GM19043 (cell line): ENCODE measurements at regions not wholly inside any gene's neighbourhood (a gene's known extent, or its start where the extent isn't known, plus 50 kb on each side); places are given as distances from the start of the nearest gene placed in this dataset.

ENCODE experiments used
- ATAC-seq: cut with Tn5 transposase; IDR thresholded peaks from one replicate; pipeline ENCODE4 v1.9.1; 2021; ENCODE audit warnings: low read depth; ENCODE audit not compliant: unreplicated experiment

- ATAC-seq: no peak
Measured at GRCh38 chr2:14272396-14273075, 360.0 kb upstream of the LRATD1 start.

GRCh38 chr2:14273650-14274049, 358.9 kb upstream of the LRATD1 start:
- no peak for ATAC-seq

- ATAC-seq: no peak
Measured at GRCh38 chr2:14284244-14284643, 348.3 kb upstream of the LRATD1 start.

GRCh38 chr2:14285812-14286211, 346.7 kb upstream of the LRATD1 start:
- ATAC-seq: no peak

GRCh38 chr2:14288016-14288415, 344.5 kb upstream of the LRATD1 start:
- no peak for ATAC-seq

GRCh38 chr2:14292964-14293363, 339.6 kb upstream of the LRATD1 start:
- ATAC-seq: no peak

GRCh38 chr2:14297340-14297739, 335.2 kb upstream of the LRATD1 start:
- no peak for ATAC-seq

GRCh38 chr2:14297906-14298305, 334.6 kb upstream of the LRATD1 start:
- ATAC-seq: no peak

GRCh38 chr2:14301331-14301730, 331.2 kb upstream of the LRATD1 start:
- no peak for ATAC-seq

- peak; percentile 73 for ATAC-seq
Measured at GRCh38 chr2:14303366-14304115, 329.0 kb upstream of the LRATD1 start.

GRCh38 chr2:14304326-14304725, 328.2 kb upstream of the LRATD1 start:
- ATAC-seq: no peak

GRCh38 chr2:14306268-14306861, 326.2 kb upstream of the LRATD1 start:
- peak; percentile 39 for ATAC-seq

- no peak for ATAC-seq
Measured at GRCh38 chr2:14313341-14313740, 319.2 kb upstream of the LRATD1 start.

- no peak for ATAC-seq
Measured at GRCh38 chr2:14316594-14316993, 315.9 kb upstream of the LRATD1 start.

- no peak for ATAC-seq
Measured at GRCh38 chr2:14321357-14321756, 311.2 kb upstream of the LRATD1 start.

GRCh38 chr2:14322306-14322705, 310.2 kb upstream of the LRATD1 start:
- ATAC-seq: no peak

- ATAC-seq: no peak
Measured at GRCh38 chr2:14324308-14324707, 308.2 kb upstream of the LRATD1 start.

GRCh38 chr2:14330884-14331283, 301.6 kb upstream of the LRATD1 start:
- no peak for ATAC-seq

- ATAC-seq: no peak
Measured at GRCh38 chr2:14336759-14337382, 295.6 kb upstream of the LRATD1 start.

GRCh38 chr2:14340703-14341102, 291.8 kb upstream of the LRATD1 start:
- ATAC-seq: no peak

GRCh38 chr2:14342313-14342712, 290.2 kb upstream of the LRATD1 start:
- ATAC-seq: no peak
